ENCODE measurements at regions not wholly inside any gene's neighbourhood (a gene's known extent, or its start where the extent isn't known, plus 50 kb on each side); places are given as distances from the start of the nearest gene placed in this dataset.

- TF ChIP-seq CENPT (CRISPR knock-in tag; IDR thresholded peaks at IDR 0.05; ENCODE audit: low read depth) (no peak), SNAPC2 (CRISPR knock-in tag; IDR thresholded peaks at IDR 0.05) (no peak), ZNF17 (CRISPR knock-in tag; IDR thresholded peaks at IDR 0.05) (no peak), TCF7 (IDR thresholded peaks at IDR 0.05; ENCODE audit: low read depth) (no peak), PRDM10 (CRISPR knock-in tag; IDR thresholded peaks at IDR 0.05; ENCODE audit: low read depth) (no peak), TEF (CRISPR knock-in tag; IDR thresholded peaks at IDR 0.05) (no peak), NAIF1 (CRISPR knock-in tag; IDR thresholded peaks at IDR 0.05; ENCODE audit: borderline replicate concordance) (no peak), SSRP1 (CRISPR knock-in tag; IDR thresholded peaks at IDR 0.05) (no peak), ZBTB42 (CRISPR knock-in tag; IDR thresholded peaks at IDR 0.05) (no peak), ZKSCAN5 (CRISPR knock-in tag; IDR thresholded peaks at IDR 0.05) (no peak), ZNF34 (CRISPR knock-in tag; IDR thresholded peaks at IDR 0.05; ENCODE audit: borderline replicate concordance) (no peak), PAXIP1 (CRISPR knock-in tag; conservative IDR thresholded peaks at IDR 0.05) (no peak), PHF8 (CRISPR knock-in tag; IDR thresholded peaks at IDR 0.05) (no peak)
These were observed 395.0 kb upstream of the SHH start (continued) for GRCh38 chr7:156207306-156207705.

Measured in HepG2 (cell line).